ENCODE measurements at regions not wholly inside any gene's neighbourhood (a gene's known extent, or its start where the extent isn't known, plus 50 kb on each side); places are given as distances from the start of the nearest gene placed in this dataset.

DNA sequence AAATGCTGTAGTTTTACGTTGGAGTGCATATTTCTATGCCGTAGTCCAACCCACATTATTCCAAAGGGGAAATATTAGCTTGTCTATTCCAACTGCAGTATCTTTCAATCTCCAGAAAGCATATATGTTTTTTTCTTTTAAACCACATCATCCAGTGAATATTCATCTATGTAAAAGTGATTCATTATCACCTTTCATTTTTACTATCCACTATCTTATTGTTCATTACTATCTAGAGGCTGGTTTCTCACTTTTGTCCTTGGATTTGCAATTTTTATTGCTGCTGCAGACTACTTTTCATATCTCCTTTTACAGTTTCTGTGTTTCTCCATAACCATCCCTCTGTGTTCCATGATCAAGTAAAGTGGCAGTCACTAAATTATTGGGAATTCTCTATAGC is 1097.2 kb upstream of the TENM4 start:
- no peak for DNase-seq

DNA sequence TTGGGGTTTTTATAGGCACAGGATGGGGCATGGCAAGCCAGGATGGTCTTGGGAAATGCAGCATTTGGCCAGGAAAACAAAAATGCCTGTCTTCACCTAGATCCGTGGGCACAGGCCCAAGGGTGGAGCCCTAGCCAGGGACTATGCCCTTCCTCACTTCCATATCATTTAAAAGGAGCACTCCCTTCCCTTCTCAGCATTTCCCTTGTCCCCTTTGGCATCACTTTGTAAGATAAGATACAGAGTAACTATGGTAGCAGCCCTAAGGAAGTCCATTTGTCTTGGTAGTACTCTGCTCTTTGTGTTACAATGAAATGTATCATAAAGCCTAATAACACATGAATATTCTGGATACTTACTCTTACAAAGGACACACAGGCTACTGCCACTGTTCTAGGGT is 1092.6 kb upstream of the TENM4 start:
- no peak for DNase-seq

DNA sequence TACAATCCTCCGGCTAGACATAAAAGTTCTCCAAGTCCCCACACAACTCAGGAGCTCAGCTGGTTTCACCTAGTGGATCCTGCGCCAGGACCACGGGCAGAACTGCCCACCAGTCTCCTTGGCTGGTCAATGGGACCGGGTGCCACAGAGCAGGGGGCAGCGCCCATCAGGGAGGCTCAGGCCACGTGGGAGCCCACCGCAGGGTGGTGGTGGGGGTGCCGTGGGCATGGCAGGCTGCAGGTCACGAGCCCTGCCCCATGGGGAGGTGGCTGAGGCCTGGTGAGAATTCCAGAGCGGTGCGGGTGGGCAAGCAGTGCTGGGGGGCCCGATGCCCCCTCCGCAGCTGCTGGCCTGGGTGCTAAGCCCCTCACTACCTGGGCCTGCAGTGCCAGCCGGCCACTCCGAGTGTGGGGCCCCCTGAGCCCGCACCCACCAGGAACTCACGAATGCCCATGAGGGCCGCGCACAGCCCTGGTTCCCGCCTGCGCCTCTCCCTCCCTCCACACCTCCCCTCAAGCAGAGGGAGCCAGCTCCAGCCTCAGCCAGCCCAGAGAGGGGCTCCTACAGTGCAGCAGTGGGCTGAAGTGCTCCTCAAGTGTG is 1091.9 kb upstream of the TENM4 start:
- DNase-seq = no peak

DNA sequence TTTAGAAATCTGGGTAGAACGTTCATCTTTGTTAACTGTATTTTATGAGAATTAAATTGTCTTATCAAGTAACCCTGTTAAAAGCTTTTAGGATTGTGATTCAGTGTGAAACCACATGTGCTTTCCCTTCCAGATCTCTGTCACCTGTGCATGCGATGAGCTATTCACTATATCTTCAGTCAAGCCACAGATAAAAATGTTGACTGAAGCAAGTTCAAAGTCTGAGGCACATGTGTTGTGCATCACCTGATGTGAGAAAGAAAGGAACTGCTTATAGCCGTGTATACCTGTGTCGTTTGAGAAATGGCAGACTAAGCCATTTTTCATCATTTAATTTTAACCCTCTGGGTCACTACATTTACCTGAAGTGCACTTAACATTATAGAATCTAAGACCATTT is 1088.9 kb upstream of the TENM4 start:
- DNase-seq = no peak

DNA sequence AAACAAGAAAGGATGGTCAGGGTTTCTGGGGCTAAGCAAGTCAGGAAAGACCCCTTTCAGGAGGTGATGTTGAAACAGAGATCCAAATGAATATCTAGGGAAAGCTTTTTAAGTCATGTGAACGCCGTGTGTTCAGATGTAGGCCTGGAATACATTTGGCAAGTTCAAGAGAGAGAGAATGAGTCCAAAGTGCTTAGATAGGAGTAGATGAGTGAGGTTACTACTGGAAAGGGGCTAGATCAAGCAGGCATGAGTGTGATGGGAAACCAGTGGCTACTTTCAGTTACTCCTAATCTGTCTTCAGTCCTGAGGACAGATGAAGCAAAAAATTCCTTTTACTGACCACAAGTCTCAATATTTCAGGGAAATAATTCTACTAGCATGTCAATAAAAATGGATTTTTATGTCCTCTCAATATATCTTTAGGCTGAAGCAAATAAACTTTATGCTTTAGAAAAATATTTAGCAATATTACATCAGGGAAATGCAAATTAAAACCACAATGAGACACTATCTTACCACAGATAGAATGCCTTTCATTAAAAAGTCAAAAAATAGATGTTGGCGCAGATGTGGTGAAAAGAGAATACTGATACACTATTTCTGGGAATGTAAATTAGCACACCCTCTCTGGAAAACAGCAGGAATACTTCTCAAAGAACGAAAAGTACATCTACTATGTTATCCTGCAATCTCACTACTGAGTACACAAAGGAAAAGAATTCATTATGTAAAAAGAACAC is 1085.0 kb upstream of the TENM4 start:
- DNase-seq = no peak

DNA sequence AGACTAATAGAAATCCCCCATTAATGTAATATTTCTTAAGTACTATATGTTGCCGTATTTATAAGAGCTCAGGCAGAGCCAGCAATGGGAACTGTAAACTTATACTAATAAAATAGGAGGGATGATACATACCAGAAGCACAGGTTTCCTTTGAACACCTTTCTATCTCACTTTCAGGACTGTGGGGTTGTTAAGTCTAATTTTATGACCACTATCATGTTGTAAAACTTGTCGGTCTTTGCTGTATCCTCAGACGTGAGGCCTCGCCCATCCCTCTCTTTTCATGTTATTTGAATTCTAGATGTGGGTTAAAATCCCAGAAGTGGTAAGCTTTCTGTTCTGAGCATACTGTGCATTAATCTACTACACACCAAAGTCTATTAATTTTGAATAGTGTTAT is 1083.5 kb upstream of the TENM4 start:
- no peak for DNase-seq

DNA sequence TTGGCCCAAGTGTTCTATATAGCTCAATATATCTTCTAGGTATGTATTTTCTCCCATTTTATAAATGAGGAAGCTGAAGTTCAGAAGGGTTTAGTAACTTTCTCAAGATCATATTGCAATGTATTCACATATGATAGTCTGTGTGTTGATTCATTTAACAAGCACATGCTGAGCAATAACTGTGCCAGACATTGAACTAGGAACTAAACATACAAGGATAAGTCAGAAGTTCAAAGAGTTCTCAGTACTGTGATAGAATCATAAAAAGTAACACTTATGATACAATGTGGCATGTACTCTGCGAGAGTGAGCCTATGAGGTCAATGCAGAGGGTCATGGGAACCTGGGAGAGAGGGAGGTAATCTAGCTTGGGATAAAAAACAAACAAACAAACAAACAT is 1082.2 kb upstream of the TENM4 start:
- DNase-seq = no peak

DNA sequence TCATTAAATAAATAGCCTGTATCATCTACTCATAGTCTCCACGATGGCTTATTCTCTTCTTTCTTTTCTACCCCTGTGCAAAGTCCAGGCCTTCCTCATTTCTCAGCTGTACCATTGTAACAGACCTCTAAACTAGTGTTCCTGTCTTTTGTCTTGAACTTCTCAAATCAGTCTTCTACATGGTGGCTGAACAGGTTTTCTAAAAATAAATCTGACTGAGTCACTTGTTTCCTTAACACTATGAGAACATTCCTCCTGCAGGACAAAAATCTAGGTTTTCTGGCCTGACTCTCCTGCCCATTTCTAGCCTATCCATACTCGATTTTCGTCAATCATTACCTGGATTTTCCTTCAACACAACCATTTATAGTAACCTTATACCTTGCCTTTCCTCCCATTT is 1080.8 kb upstream of the TENM4 start:
- no peak for DNase-seq

DNA sequence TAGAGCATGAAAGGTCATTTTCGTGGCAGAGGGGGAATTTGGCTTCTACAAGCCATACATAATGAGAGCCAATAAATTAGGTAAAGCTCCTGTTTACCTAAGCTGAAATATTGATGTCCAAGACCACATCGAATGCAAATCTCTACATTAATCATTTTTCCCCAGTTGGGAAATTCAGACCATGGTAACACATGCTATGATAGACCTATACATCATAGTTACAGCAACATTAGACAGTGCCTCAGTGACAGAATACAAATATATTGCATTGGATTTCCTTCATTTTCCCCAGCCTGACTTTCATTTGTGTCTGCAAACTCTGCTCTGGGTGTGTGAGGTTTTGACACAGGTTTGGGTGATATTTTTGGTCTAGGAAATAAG is 1079.7 kb upstream of the TENM4 start:
- DNase-seq = no peak

DNA sequence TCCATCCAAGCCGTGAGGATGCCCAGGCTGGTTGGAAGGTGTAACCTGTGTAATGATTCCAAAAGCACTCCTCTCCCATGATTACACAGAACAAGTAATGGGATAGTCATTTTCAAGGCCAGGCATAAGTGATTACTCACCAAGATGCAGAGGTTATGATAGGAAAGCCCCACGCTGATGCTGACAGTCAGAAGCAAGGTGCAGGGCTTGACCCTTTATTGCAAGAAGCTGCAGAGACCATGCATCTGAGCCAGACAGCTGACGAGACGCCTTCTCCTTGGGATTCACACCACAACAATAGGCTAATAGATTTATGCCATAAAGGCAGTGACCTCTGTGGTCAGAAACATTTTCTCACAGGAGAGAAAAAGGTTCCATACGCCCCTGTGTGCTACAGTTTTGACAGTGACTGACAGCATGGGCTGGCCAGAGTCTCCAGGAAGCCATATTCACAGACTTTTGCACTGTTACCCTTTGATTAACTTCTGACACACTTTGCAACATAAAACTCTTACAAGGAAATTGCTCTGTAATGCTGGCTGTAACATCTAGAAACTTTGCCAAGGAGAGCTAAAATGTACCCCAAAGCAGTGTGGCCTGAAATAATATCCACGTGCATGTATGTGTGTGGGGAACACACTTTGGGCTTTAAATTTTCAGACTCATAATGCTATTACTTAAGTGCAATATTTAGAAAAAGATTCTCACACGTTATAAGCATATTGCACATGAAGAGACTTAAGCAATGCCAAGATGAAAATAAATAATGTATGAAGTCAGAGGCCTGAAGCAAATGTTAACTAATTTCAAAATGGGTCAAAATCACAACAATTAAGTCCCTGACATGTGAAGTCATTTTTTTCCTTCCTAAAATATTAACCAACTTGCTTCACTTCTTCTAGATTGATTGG is 1079.0 kb upstream of the TENM4 start:
- DNase-seq = no peak

DNA sequence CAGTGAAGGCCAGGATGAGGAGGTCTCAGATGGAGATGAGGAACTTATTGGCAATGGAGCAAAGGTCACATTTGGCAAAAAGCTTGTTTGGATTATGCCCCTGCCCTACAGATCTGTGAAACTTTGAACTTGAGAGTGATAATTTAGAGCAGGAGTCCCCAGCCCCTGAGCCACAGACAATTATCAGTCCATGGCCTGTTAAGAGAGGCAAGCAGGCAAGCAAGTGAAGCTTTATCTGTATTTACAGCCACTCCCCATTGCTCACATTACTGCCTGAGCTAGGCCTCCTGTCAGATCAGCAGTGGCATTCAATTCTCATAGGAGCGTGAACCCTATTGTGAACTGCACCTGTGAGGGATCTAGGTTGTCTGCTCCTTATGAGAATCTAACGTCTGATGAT is 1076.9 kb upstream of the TENM4 start:
- DNase-seq = no peak

DNA sequence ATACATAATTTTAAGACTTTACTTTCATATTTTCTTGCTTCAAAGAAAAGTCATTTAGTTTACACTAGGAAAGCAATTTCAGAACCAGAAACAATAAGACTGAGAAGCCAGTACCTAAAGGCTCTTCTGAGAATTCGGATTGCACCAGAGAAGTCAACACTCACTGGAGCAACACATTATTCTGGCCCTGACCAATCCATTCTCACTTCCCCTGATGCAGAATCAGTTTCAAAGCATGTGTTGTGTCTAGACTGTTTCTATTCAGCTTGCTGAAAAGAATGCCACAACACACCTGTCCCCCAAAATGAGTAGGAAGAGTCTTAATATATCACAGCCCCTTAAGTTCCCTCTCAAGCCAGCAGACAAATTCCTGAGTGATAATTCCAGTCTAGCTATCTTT is 1074.3 kb upstream of the TENM4 start:
- no peak for DNase-seq

DNA sequence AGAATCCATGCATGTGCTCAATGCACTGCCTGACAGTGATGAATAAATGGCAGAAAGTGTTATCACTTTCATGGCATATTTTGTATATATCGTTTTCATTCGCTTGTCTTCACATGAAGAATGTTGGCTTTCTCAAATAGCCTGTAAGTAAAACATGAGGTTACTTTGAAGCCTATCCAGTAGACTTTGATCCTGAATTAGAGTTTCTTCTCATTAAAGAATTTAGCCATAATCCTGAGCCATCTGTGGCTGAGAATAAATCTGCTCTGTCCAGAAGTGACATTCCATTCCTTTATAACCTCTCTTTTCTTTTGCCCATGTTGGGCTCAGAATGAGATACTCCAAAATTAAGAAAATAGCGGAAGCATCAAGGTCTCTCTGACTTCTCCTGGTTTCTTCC is 1071.7 kb upstream of the TENM4 start:
- no peak for DNase-seq

DNA sequence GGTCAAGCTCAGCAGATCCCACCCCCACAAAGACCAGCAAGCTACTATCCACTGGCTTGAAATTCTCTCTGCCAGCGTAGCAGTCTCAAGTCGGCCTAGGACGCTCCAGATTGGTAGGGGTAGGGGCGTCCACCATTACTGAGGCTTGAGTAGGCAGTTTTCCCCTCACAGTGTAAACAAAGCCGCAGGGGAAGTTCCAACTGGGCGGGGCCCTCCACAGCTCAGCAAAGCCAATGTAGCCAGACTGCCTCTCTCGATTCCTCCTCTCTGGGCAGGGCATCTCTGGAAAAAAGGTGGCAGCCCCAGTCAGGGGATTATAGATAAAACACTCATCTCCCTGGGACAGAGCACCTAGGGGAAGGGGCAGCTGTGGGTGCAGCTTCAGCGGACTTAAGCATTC is 1064.9 kb upstream of the TENM4 start:
- DNase-seq = no peak

DNA sequence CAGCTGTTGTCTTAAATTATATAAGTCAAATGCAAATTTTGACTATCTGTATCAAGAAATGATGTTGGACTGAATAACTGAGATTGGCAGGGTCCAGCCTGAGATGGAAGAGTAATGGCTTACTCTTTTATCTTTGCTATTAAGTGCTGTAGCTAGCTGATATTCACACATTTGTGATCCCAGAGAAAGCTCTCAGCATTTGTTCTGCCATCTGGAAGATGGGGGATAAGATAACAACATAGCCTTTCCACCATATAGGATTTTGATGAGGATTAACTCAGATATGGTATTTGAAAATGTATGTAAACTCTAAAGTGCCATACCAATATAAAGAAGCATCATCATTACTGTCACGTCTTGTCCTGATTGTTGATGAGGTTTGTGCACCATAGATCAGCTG is 1063.2 kb upstream of the TENM4 start:
- no peak for DNase-seq

DNA sequence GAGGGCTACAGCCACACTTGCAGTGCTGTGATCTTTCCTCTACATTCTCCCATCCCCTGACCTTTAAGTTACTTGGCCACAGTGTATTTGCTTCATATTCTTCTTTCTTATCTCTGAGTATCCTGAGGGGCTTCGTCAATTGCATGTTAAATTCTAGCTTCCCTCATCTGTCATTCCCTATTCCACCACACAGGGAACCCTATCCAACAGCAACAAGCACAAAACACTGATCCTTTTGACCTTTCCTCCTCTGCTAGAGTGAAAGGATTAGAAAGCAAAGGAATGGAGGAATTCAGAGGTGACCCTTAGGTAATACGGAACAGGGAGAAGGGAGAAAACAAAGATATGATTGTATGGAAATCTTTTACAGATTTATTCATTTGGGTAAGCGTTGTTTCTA is 1061.7 kb upstream of the TENM4 start:
- no peak for DNase-seq

DNA sequence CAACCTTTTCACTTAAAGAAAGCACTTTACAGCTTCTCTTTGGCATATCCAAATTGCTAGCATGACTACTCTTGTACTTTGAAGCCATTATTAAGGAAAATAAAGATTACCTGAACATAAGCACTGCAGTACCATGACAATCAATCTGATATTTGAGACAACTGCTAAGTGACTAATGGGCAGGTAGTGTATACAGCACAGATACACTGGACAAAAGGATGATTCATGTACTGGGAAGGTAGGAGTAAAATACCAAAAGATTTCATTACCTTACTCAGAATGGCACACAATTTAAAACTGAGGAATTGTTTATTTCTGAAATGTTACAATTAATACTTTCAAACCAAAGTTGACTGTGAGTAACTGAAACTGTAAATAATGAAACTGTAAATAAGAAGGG is 1054.3 kb upstream of the TENM4 start:
- no peak for DNase-seq

DNA sequence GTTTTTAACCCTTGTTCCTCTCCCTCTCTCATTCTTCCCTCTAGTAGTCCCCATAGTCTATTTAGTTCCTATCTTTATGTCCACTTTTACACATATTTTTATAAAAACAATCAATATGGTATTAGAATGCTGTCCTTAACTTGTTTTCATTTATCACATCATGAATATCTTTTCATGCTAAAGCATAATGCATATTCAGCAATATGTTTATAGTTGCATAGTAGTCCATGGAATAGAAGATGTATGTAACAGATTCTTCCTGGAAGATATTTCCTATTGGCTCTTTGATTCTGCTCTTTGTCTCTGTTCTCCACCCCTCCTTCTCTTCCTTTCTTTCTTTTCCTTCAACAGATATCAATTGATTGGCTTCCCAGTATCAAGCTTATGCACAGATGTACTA is 1047.1 kb upstream of the TENM4 start:
- no peak for DNase-seq

DNA sequence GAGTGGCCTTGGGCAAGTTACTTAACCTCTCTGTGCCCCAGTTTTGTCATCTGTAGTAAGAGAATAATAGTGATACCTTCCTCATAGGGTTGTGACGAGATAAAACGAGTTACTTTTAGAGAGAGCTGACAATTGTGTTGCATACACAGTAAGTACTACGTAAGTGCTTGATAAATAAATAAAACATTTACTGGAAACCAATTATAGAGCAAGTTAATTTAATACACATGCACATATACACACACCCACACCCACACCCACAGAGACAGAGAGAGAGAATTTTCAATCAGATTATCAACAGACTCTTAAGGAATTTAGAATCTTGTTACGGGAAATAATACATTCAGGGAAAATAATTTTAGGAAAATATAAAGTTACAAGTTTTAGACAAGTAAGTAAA is 1045.8 kb upstream of the TENM4 start:
- no peak for DNase-seq

DNA sequence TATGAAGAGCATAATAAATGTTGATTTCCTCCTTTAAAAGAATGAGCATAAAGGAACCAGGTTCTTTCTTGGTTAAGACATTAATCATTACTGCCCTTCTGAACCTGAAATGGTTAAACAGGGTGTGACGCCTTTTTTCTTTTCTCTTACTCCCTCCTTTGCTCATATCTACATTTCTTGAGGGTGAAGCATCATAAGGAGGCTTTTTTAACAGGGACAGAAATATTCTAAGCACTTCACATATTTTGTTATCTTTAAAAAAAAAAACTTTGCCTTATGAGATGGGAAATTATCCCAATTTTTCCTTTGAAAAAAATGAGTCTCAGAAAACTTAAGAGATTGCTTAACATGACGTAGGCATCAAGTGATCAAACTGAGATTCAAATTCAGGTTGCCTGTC is 1036.3 kb upstream of the TENM4 start:
- no peak for DNase-seq

DNA sequence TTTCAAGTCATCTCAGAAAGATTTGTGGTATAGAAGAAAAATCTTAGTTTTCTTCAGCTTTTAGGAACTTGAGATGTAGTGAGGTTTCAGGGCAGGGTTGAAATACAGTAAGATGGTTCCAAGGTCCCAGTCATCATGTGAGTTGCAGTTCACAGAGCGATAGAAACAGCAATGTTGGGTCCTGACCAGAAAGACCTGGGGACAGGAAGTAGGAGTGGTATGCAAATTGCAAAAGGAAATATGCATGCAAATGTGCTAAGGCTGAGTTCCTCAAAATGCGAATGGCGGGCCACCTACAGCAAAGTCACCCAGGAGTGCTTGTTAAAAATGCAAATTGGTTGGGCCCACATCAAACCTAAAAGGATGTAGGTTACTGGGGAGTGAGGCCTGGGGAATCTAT is 1032.7 kb upstream of the TENM4 start:
- DNase-seq = no peak

DNA sequence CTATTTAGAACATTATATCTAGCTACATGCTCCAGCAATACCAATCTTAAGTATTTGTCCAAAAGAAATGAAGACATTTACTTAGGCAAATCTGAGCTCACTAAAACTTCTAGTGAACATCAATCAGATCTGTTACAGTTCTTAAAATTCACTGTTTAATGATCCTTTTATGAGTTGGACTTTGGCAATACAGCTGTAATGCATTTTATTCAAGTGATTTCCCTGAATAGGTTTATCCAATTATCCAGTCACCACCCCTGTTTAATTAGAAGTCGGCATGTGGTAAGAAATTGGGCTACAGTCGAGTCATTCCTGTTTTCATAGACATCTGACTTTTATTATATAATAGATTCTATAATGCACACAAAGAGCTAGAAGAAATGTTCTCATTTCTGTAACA is 1029.0 kb upstream of the TENM4 start:
- DNase-seq = no peak

DNA sequence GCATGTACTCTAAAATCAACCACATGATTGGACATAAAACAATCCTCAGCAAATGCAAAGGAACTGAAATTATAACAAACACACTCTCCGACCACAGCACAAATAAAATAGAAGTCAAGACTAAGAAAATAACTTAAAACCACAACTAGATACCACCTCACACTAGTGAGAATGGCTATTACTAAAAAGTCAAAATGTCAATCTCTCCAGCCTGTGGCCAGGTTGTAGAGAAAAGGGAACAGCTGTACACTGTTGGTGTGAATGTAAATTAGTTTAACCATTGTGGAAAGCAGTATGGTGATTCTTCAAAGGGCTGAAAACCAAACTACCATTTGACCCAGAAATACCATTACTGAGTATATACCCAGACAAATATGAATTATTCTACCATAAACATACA is 1025.7 kb upstream of the TENM4 start:
- DNase-seq = no peak

DNA sequence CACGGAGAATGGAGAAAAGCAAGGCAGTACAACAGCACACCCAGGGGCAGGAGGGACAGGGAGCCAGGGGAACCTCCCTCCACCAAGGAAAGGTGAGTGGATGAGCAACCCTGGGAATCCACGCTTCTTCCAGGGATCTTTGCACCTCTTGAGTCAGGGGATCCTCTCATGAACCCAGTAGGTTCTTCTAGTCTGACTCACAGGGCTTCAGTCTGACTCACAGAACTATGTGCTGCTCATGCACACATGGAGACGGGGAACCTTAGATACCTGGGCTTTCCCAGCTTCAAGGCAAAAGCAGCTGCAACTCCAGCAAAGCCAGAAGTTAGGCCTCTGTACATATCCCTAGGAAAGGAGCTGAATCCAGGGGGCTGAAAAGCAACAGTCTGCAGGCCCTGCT is 1021.4 kb upstream of the TENM4 start:
- DNase-seq = no peak

All from fibroblast of skin of right biceps (primary cell).